Right forelimb (tissue), 1 donor: ENCODE measurements at regions not wholly inside any gene's neighbourhood (a gene's known extent, or its start where the extent isn't known, plus 50 kb on each side); places are given as distances from the start of the nearest gene placed in this dataset.
"Not testable (repeated sequence)": the region's sequence is repeated elsewhere in the genome, so short reads cannot be mapped to it uniquely, and the experiment has no call there.

Experiments used
- DNase-seq: peaks from one replicate; pipeline ENCODE4 v3.0.0-alpha.2; 2018

GRCh38 chr5:68823301-68823700, 270.5 kb upstream of the SLC30A5 start:
- DNase-seq, result no peak

- DNase-seq, result no peak
Measured at GRCh38 chr5:68830377-68830898, 263.4 kb upstream of the SLC30A5 start.

GRCh38 chr5:68834491-68834981, 259.3 kb upstream of the SLC30A5 start:
- no peak for DNase-seq

- DNase-seq, result no peak
Measured at GRCh38 chr5:68838157-68838718, 255.6 kb upstream of the SLC30A5 start.

- no peak for DNase-seq
Measured at GRCh38 chr5:68839019-68839552, 254.7 kb upstream of the SLC30A5 start.

GRCh38 chr5:68843624-68844364, 250.0 kb upstream of the SLC30A5 start:
- DNase-seq, result no peak

GRCh38 chr5:68845131-68845530, 248.7 kb upstream of the SLC30A5 start:
- no peak for DNase-seq

GRCh38 chr5:68846828-68847227, 247.0 kb upstream of the SLC30A5 start:
- no peak for DNase-seq

GRCh38 chr5:68848091-68848490, 245.7 kb upstream of the SLC30A5 start:
- no peak for DNase-seq

GRCh38 chr5:68849103-68849502, 244.7 kb upstream of the SLC30A5 start:
- no peak for DNase-seq

GRCh38 chr5:68849906-68850305, 243.9 kb upstream of the SLC30A5 start:
- no peak for DNase-seq

- DNase-seq, result no peak
Measured at GRCh38 chr5:68861099-68861498, 232.7 kb upstream of the SLC30A5 start.

GRCh38 chr5:68862560-68862959, 231.3 kb upstream of the SLC30A5 start:
- DNase-seq, result no peak

- DNase-seq, result not testable (repeated sequence)
Measured at GRCh38 chr5:68865192-68865591, 228.6 kb upstream of the SLC30A5 start.

- DNase-seq, result no peak
Measured at GRCh38 chr5:68872088-68872839, 221.6 kb upstream of the SLC30A5 start.

GRCh38 chr5:68873198-68873597, 220.6 kb upstream of the SLC30A5 start:
- no peak for DNase-seq

GRCh38 chr5:68875351-68875750, 218.5 kb upstream of the SLC30A5 start:
- no peak for DNase-seq

GRCh38 chr5:68883436-68883835, 210.4 kb upstream of the SLC30A5 start:
- DNase-seq, result no peak

GRCh38 chr5:68884144-68884754, 209.6 kb upstream of the SLC30A5 start:
- no peak for DNase-seq

GRCh38 chr5:68884883-68885282, 208.9 kb upstream of the SLC30A5 start:
- DNase-seq, result no peak

GRCh38 chr5:68886814-68887213, 207.0 kb upstream of the SLC30A5 start:
- no peak for DNase-seq

- no peak for DNase-seq
Measured at GRCh38 chr5:68891718-68892117, 202.1 kb upstream of the SLC30A5 start.

GRCh38 chr5:68894673-68895072, 199.1 kb upstream of the SLC30A5 start:
- DNase-seq, result no peak
